Activated naive CD8-positive, alpha-beta T cell treated with anti-CD3 and anti-CD28 coated beads, Interleukin-2, amount 10 ng/mL, durations not matched to agents 7 days and 5 days (primary cell): ENCODE measurements at regions not wholly inside any gene's neighbourhood (a gene's known extent, or its start where the extent isn't known, plus 50 kb on each side); places are given as distances from the start of the nearest gene placed in this dataset.

Experiments used
- ATAC-seq: fragments of 150-1000 bp; cut with Tn5 transposase; one replicate; pipeline ENCODE4 v1.10.0; 2021; ENCODE audit warnings: low read depth, moderate library complexity
- POLR2A ChIA-PET: fragments of 350-600 bp; sonication (Branson Sonifier 250); formaldehyde crosslinking; loops from one replicate; lab custom pipeline; 2021; ENCODE audit warnings: antibody characterized with exemption; lab: Charles Lee
- DNase-seq: peaks from one replicate; pipeline ENCODE4 v3.0.0; 2021
- H3K27ac Mint-ChIP-seq: one replicate; pipeline ENCODE4 v1.8.0; 2022; ENCODE audit warnings: mild to moderate bottlenecking, mixed read lengths
- H3K27me3 Mint-ChIP-seq: one replicate; pipeline ENCODE4 v1.8.0; 2022; ENCODE audit warnings: mild to moderate bottlenecking, moderate library complexity, mixed read lengths
- H3K36me3 Mint-ChIP-seq: one replicate; pipeline ENCODE4 v1.8.0; 2021; ENCODE audit warnings: mild to moderate bottlenecking, mixed read lengths
- H3K4me1 Mint-ChIP-seq: one replicate; pipeline ENCODE4 v1.8.0; 2021; ENCODE audit warnings: mixed read lengths
- H3K4me3 Mint-ChIP-seq: one replicate; pipeline ENCODE4 v1.8.0; 2022; ENCODE audit warnings: mild to moderate bottlenecking, moderate library complexity, mixed read lengths
- H3K9me3 Mint-ChIP-seq: one replicate; pipeline ENCODE4 v1.8.0; 2021; ENCODE audit warnings: mixed read lengths

DNA sequence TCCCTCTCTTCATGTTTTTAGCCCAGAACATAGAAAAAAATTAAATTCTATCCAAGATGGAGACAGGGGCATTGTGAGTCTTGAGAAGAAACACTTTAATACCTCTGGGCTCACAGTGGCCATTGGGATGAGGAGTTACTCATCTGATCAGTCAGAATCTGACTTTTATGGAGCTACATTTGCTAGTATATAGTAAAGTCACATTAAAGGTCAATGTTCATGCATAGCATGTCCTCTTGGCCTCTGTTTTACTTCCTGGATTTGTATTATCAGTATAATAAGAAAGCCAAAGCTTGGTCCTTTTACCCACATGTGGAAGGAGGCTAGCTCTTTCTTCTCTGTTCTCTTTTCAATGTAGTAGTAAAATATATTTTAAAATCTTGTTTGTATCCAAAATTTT is 93.6 kb upstream of the CNOT2 start:
- Mint-ChIP-seq H3K4me3 (no peak overlapping the region), H3K36me3 (no peaks in the 10 kb centered on the region), H3K9me3 (peaks cover 3% of the 10 kb centered on the region), H3K4me1 (no peaks in the 10 kb centered on the region), H3K27ac (no peak overlapping the region), H3K27me3 (peaks cover 3% of the 10 kb centered on the region)
- ATAC-seq (no peak), DNase-seq (no peak)
- POLR2A ChIA-PET = no interaction called here

DNA sequence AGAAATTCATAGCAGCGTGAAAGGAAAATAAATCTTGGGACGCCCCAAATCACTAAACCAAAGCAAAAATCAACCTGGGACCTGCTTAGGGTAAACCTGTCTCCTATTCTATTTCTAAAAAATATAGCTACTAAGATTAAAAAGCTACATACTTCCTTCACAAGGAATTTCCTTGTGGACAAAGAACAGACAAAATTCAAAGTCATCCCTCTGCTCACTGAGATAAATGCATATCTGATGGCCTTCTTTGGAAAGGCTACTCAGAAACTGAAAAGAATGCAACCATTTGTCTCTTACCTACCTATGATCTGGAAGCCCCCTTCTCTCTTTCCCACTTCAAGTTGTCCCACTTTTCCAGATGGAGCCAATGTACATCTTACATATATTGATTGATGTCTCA is 93.0 kb upstream of the CNOT2 start:
- POLR2A ChIA-PET = no interaction called here
- DNase-seq = no peak
- Mint-ChIP-seq H3K4me1 (no peaks in the 10 kb centered on the region), H3K27ac (no peak overlapping the region), H3K27me3 (peaks cover 3% of the 10 kb centered on the region), H3K36me3 (no peaks in the 10 kb centered on the region), H3K9me3 (peaks cover 3% of the 10 kb centered on the region), H3K4me3 (no peak overlapping the region)
- no peak for ATAC-seq

DNA sequence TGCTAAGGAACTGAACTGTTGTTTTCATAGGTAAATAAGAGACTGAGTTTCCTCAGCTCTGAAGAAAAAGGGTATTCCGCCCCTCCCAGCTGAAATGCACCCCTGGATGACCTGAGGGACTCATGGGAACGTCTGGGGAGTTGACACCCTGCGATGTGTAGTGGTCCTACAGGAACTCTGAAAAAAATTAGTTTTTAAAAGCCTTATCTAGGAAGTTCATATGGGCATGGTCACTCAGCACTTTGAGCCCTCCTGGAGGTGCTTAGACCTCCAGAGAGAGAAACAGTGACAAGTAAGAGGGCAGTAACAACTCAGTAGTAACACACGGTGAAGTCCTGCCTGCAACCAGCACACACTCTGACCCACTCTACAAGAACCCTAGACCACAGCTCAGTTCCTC is 91.2 kb upstream of the CNOT2 start:
- H3K9me3 Mint-ChIP-seq = peaks cover 5% of the 10 kb centered on the region
- ATAC-seq = no peak
- no peaks in the 10 kb centered on the region for H3K36me3 Mint-ChIP-seq
- no peak for DNase-seq
- POLR2A ChIA-PET = no interaction called here
- no peaks in the 10 kb centered on the region for H3K4me1 Mint-ChIP-seq
- H3K4me3 Mint-ChIP-seq = no peak overlapping the region
- H3K27me3 Mint-ChIP-seq = no peaks in the 10 kb centered on the region
- no peak overlapping the region for H3K27ac Mint-ChIP-seq

DNA sequence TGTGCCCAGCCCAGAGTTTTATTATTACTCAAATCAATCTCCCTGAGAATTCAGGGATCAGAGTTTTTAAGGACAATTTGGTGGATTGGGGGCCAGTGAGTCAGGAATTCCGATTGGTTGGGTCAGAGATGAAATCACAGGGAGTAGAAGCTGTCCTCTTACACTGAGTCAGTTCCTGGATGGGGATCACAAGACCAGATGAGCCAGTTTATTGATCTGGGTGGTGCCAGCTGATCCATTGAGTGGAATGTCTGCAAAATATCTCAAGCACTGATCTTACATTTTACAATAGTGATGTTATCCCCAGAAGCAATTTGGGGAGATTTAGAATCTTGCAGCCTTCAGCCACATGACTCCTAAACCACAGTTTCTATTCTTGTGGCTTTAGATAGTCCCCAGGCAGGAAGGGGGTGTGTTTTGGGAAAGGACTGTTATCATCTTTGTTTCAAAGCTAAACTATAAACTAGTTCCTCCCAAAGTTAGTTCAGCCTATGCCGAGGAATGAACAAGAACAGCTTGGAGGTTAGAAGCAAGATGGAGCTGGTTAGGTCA is 89.1 kb upstream of the CNOT2 start:
- H3K4me3 Mint-ChIP-seq = no peak overlapping the region
- peaks cover 11% of the 10 kb centered on the region for H3K9me3 Mint-ChIP-seq
- H3K36me3 Mint-ChIP-seq = no peaks in the 10 kb centered on the region
- no peaks in the 10 kb centered on the region for H3K4me1 Mint-ChIP-seq
- no peak overlapping the region for H3K27ac Mint-ChIP-seq
- POLR2A ChIA-PET = no interaction called here
- ATAC-seq (no peak), DNase-seq (no peak)
- no peaks in the 10 kb centered on the region for H3K27me3 Mint-ChIP-seq

DNA sequence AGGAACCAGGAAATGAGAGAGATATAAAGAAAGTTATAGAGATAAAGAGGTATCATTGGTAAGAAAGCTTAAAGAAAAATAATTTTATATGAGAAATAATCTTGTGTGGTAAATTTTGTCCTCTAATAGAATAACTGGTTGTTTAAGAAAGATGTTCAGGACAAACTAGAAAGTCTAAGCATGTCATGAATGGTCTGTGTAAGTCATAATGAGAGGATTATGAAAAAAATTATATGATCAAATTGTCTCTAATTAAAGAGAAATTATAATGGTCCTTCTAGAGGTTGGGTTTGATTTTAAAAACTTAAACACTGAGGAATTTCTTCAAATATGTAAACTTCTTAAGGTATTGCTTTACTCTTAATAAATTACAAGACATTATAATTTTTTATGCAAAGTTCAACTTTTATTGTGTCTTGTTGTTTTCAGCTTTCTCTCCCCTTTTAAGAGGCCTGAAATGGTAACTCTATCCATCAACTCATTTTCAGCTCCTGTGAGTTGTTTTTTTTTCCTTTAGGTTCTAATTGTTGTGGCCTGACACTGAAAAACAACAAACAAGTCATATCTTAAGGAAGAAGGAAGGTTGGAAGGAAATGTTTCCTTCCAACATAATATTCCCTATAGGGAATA is 88.2 kb upstream of the CNOT2 start:
- no peaks in the 10 kb centered on the region for H3K27me3 Mint-ChIP-seq
- H3K27ac Mint-ChIP-seq = no peak overlapping the region
- POLR2A ChIA-PET = no interaction called here
- DNase-seq (no peak), ATAC-seq (no peak)
- no peaks in the 10 kb centered on the region for H3K36me3 Mint-ChIP-seq
- no peaks in the 10 kb centered on the region for H3K4me1 Mint-ChIP-seq
- peaks cover 11% of the 10 kb centered on the region for H3K9me3 Mint-ChIP-seq
- H3K4me3 Mint-ChIP-seq = no peak overlapping the region

DNA sequence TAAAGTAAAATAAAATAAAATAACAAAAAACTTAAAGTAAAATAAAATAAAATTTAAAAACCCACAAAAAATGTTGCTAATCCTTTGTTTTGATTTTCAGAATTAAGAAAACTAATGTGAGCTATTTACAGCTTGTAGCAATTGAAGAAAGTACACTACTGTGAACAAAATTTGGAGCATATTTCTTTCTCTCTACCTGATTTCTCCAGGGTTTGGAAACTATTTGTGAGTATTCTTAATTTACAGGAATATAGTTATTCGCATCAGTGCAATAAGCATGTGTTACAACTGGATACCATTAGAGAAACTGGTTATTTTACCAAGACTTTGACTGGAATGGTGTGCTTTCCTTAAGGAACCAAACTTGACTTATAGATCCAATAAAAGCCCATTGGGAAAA is 86.1 kb upstream of the CNOT2 start:
- Mint-ChIP-seq H3K4me1 (no peaks in the 10 kb centered on the region), H3K9me3 (peaks cover 18% of the 10 kb centered on the region), H3K4me3 (no peak overlapping the region), H3K27ac (no peak overlapping the region), H3K27me3 (no peaks in the 10 kb centered on the region), H3K36me3 (no peaks in the 10 kb centered on the region)
- DNase-seq (no peak), ATAC-seq (no peak)
- POLR2A ChIA-PET = no interaction called here

DNA sequence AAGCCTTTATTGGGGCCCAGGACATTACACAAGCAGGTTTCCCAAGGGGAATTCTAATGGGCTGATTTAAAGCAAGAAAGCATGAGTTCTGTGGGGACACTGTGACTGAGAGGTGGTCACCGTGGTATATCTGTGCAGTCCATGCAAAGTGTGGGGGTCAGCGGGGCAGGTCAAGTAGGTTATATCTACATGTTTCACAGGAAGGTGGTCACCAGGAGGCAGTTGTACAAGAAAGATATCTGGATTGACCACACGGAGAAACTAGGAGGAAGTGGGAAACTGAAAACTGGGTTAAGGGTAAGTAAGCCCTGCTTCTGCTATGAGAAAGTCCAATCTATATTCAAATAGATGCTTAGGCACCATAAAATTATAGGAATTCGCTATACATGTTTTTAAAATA is 77.8 kb upstream of the CNOT2 start:
- Mint-ChIP-seq H3K36me3 (no peaks in the 10 kb centered on the region), H3K27me3 (peaks cover 2% of the 10 kb centered on the region)

DNA sequence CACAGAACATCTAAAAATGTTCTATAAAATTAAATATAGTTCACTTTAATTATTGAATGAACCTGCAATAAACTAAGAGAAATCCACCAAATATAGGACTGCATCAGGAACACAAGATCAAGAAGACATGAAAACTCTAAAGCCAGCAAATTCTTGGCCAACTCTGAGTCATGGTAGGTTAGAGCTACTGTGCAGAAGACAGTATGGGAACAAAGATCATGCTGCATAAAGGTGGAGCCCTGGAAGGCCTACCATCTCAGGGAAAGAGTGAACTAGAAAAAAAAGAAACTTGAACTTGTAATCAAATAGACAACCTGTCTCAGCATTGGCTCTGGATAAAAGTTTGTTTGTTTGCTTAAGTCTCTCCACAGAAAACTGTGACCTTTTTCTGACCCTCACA is 66.9 kb upstream of the CNOT2 start:
- POLR2A ChIA-PET = interaction anchor here (0.6 kb wide), 1 partner anchor 13 kb away, joined by 5 read pairs; no protein-coding TSS in a partner anchor
- no peak overlapping the region for H3K4me3 Mint-ChIP-seq
- H3K27me3 Mint-ChIP-seq = peaks cover 7% of the 10 kb centered on the region
- H3K27ac Mint-ChIP-seq = no peak overlapping the region
- ATAC-seq (no peak), DNase-seq (no peak)
- no peaks in the 10 kb centered on the region for H3K9me3 Mint-ChIP-seq
- no peaks in the 10 kb centered on the region for H3K4me1 Mint-ChIP-seq
- H3K36me3 Mint-ChIP-seq = no peaks in the 10 kb centered on the region

More for the DNA sequence above, 77.8 kb upstream of the CNOT2 start:
- no peak for DNase-seq
- POLR2A ChIA-PET = no interaction called here
- no peak overlapping the region for H3K27ac Mint-ChIP-seq
- no peak overlapping the region for H3K4me3 Mint-ChIP-seq
- ATAC-seq = no peak
- no peaks in the 10 kb centered on the region for H3K4me1 Mint-ChIP-seq
- peaks cover 7% of the 10 kb centered on the region for H3K9me3 Mint-ChIP-seq

DNA sequence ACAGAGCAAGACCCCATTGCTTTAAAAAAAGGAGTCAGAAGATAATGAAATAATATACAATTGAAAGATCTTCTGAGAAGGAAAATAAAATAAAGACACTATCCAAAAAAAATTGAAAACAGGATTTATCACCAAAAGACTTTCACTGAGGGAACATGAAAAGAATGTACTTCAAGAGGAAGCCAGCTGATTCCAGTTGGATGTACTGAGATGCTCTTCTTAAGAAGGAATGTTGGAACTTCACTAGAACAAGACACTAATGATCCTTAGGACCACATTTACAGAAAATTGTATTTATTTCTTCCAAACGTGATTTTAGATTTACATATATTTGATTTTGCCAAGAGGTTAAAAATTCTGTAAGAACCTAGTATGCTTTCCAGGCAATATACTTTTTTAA is 65.6 kb upstream of the CNOT2 start:
- peaks cover 7% of the 10 kb centered on the region for H3K27me3 Mint-ChIP-seq

DNA sequence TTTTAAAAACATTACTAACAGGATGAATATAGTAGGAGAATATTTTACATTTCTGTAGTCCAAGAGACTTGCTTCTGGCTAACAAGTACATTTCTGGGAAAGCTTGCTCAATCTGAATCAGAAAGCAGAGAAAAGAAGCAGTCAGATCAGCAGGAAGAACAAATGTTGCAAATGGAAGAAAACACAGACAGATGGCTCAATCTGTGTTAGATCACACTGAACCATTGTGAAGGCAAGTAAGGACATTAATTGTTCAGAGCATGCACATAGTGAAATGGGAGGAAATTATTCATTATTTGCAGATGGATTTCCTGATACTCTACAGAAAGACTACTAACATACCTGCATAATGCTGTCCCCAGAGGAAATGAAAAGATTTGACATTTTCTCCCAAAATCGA is 65.2 kb upstream of the CNOT2 start:
- no peak overlapping the region for H3K27ac Mint-ChIP-seq
- ATAC-seq (no peak), DNase-seq (no peak)
- no peaks in the 10 kb centered on the region for H3K4me1 Mint-ChIP-seq
- peaks cover 7% of the 10 kb centered on the region for H3K27me3 Mint-ChIP-seq
- H3K36me3 Mint-ChIP-seq = no peaks in the 10 kb centered on the region
- H3K9me3 Mint-ChIP-seq = no peaks in the 10 kb centered on the region
- no peak overlapping the region for H3K4me3 Mint-ChIP-seq
- POLR2A ChIA-PET = no interaction called here

More for the DNA sequence above, 65.6 kb upstream of the CNOT2 start:
- no peak for ATAC-seq
- H3K4me3 Mint-ChIP-seq = no peak overlapping the region
- no peak for DNase-seq
- no peak overlapping the region for H3K27ac Mint-ChIP-seq
- no peaks in the 10 kb centered on the region for H3K36me3 Mint-ChIP-seq
- H3K9me3 Mint-ChIP-seq = no peaks in the 10 kb centered on the region
- H3K4me1 Mint-ChIP-seq = no peaks in the 10 kb centered on the region
- POLR2A ChIA-PET = no interaction called here

DNA sequence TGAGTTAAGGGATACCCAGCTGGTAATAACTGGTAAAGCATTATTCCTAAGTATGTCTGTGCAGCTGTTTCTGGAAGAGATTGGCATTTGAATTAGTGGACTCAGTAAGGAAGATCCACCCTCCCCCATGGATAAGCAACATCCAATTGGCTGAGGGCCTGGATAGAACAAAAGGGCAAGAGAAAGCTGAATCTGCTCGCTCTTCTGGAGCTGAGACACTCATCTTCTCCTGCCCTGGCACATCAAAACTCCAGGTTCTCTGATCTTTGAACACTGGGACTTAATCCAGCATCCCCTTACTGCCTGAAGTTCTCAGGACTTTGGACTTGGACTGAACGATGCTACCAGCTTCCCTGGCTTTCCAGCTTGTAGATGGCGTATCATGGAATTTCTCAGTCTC is 63.1 kb upstream of the CNOT2 start:
- POLR2A ChIA-PET = no interaction called here
- DNase-seq = no peak
- H3K4me3 Mint-ChIP-seq = no peak overlapping the region
- no peaks in the 10 kb centered on the region for H3K9me3 Mint-ChIP-seq
- no peaks in the 10 kb centered on the region for H3K36me3 Mint-ChIP-seq
- H3K4me1 Mint-ChIP-seq = no peaks in the 10 kb centered on the region
- ATAC-seq = no peak
- peaks cover 7% of the 10 kb centered on the region for H3K27me3 Mint-ChIP-seq
- no peak overlapping the region for H3K27ac Mint-ChIP-seq

DNA sequence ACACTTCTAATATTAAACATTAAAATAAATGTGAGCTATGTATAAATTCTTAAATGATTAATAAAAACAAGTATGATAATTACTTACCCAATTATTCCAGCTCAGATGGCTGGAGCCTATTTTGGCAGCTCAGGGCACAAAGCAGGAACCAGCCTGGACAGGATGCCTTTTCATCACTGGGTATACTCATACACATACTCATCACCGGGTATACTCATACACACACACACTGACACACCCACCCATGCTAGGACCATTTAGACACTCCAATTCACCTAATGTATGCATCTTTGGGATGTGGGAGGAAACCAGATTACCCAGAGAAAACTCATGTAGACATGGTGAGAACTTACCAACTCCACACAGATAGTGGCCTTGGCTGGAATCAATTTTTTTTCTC is 57.9 kb upstream of the CNOT2 start:
- Mint-ChIP-seq H3K27me3 (peaks cover 3% of the 10 kb centered on the region), H3K9me3 (no peaks in the 10 kb centered on the region), H3K4me1 (no peaks in the 10 kb centered on the region), H3K27ac (no peak overlapping the region), H3K36me3 (no peaks in the 10 kb centered on the region), H3K4me3 (no peak overlapping the region)
- POLR2A ChIA-PET = no interaction called here
- DNase-seq (no peak), ATAC-seq (no peak)

DNA sequence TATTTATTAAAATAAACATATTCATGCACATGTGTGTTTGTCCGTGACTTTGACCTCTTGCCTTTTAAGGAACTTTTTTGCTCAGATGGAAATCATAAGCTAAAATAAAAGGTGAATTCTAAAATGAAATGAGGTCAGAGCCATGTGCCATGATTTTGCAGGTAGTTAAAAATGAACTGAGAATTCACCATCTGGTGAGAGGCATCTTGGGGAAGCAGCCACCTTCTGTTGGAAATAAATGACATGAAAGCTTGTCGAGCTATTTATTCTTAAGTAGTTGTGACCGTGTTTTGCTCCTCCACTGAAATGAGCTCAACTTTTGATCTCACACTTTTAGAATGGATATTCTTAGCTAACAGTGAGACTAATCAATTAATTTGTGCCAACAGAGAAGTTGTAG is 56.8 kb upstream of the CNOT2 start:
- H3K36me3 Mint-ChIP-seq = no peaks in the 10 kb centered on the region
- no peak for ATAC-seq
- no peaks in the 10 kb centered on the region for H3K27me3 Mint-ChIP-seq
- no peak overlapping the region for H3K27ac Mint-ChIP-seq
- no peak overlapping the region for H3K4me3 Mint-ChIP-seq
- POLR2A ChIA-PET = no interaction called here
- no peak for DNase-seq
- no peaks in the 10 kb centered on the region for H3K9me3 Mint-ChIP-seq
- no peaks in the 10 kb centered on the region for H3K4me1 Mint-ChIP-seq

DNA sequence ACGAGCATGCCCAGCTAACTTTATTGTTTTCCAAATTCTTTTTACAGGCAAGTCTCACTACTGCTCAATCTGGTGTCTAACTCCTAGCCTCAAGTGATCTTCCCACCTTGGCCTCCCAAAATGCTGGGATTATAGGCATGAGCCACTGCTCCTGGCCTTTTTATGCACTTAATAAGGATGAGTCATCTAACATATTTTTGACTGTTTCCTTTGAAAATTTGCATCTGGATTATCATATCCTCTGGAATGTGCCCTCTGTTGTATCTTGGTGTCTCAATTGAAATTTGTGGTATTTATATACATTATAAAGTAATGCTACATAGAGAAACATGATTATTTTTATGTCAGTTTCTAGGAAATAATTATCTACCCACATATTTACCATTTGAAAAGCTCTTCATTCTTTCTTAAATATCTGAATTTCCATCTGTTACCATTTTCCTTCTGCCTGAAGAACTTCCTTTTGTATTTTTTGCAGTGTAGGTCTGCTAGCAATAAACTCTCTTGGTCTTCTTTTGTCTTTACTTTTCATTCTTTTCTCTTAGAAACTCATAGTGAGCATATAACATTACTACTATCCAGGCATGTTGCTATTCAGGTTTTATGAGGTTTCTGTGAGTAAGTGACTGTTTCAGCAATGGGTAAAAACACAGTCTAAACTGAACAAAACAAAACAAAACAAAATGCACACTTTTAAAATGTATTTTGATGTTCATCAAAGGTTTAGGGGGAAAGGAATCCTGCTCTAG is 52.8 kb upstream of the CNOT2 start:
- Mint-ChIP-seq H3K4me1 (no peaks in the 10 kb centered on the region), H3K4me3 (no peak overlapping the region), H3K27me3 (peaks cover 5% of the 10 kb centered on the region), H3K27ac (no peak overlapping the region), H3K36me3 (no peaks in the 10 kb centered on the region), H3K9me3 (no peaks in the 10 kb centered on the region)
- DNase-seq = no peak
- ATAC-seq = no peak
- POLR2A ChIA-PET = no interaction called here
